GM06990 (cell line): ENCODE measurements at regions not wholly inside any gene's neighbourhood (a gene's known extent, or its start where the extent isn't known, plus 50 kb on each side); places are given as distances from the start of the nearest gene placed in this dataset.
A peak's percentile ranks its signal among the peaks of the same experiment; 100 is the strongest.

Source experiments
- DNase-seq: peaks from one replicate; pipeline ENCODE4 v3.0.0-alpha.2; 2011; ENCODE audit not compliant: insufficient read length; ENCODE audit errors: extremely low read depth
- H3K27me3 ChIP-seq: replicated peaks from 2 replicates; pipeline ENCODE4 v1.6.0; 2011; ENCODE audit warnings: low read length; ENCODE audit not compliant: control insufficient read depth, insufficient read depth
- H3K36me3 ChIP-seq: 2 replicates; pipeline ENCODE4 v1.5.1; 2011; ENCODE audit warnings: low read length; ENCODE audit not compliant: control insufficient read depth, insufficient read depth
- H3K4me3 ChIP-seq: replicated peaks from 2 replicates; pipeline ENCODE4 v1.5.1; 2011; ENCODE audit warnings: low read depth, mild to moderate bottlenecking, control low read depth, low read length
- CTCF ChIP-seq: IDR thresholded peaks from 2 replicates; pipeline ENCODE4 v1.5.1; 2011; ENCODE audit warnings: low read length, control low read depth, mild to moderate bottlenecking, inconsistent platforms; ENCODE audit not compliant: insufficient read depth, poor library complexity, severe bottlenecking

- no peak for DNase-seq
- peaks cover 2% of the 10 kb centered on the region; the same call in 1 of the 2 replicates for H3K36me3 ChIP-seq
- no peaks in the 10 kb centered on the region for H3K27me3 ChIP-seq
- TF ChIP-seq CTCF = no peak
- H3K4me3 ChIP-seq = no peak overlapping the region
Measured at GRCh38 chr9:1916655-1917054, 98.5 kb upstream of the SMARCA2 start.

- Histone ChIP-seq H3K27me3 (no peaks in the 10 kb centered on the region), H3K4me3 (no peak overlapping the region), H3K36me3 (peaks cover 2% of the 10 kb centered on the region; the same call in 1 of the 2 replicates)
- TF ChIP-seq CTCF = no peak
- no peak for DNase-seq
Measured at GRCh38 chr9:1917396-1917935, 97.7 kb upstream of the SMARCA2 start.

- H3K4me3 ChIP-seq = no peak overlapping the region
- DNase-seq = no peak
- TF ChIP-seq CTCF = no peak
- no peaks in the 10 kb centered on the region for H3K27me3 ChIP-seq
- H3K36me3 ChIP-seq = peaks cover 2% of the 10 kb centered on the region; the same call in 1 of the 2 replicates
Measured at GRCh38 chr9:1918108-1918507, 97.0 kb upstream of the SMARCA2 start.

- no peak for DNase-seq
- peaks cover 2% of the 10 kb centered on the region; the same call in 1 of the 2 replicates for H3K36me3 ChIP-seq
- no peak overlapping the region for H3K4me3 ChIP-seq
- H3K27me3 ChIP-seq = no peaks in the 10 kb centered on the region
- no peak for TF ChIP-seq CTCF
Measured at GRCh38 chr9:1918622-1919021, 96.5 kb upstream of the SMARCA2 start.

- Histone ChIP-seq H3K4me3 (no peak overlapping the region), H3K27me3 (no peaks in the 10 kb centered on the region), H3K36me3 (peaks cover 2% of the 10 kb centered on the region; the same call in 1 of the 2 replicates)
- TF ChIP-seq CTCF = no peak
- DNase-seq = no peak
Measured at GRCh38 chr9:1919229-1919628, 95.9 kb upstream of the SMARCA2 start.

GRCh38 chr9:1920386-1920785 lies 94.8 kb upstream of the SMARCA2 start:
- no peaks in the 10 kb centered on the region for H3K27me3 ChIP-seq
- no peak for TF ChIP-seq CTCF
- no peak overlapping the region for H3K4me3 ChIP-seq
- peak; percentile 21 for DNase-seq
- peaks cover 2% of the 10 kb centered on the region; the same call in 1 of the 2 replicates for H3K36me3 ChIP-seq
